ENCODE measurements at regions not wholly inside any gene's neighbourhood (a gene's known extent, or its start where the extent isn't known, plus 50 kb on each side); places are given as distances from the start of the nearest gene placed in this dataset.
"Not testable (repeated sequence)": the region's sequence is repeated elsewhere in the genome, so short reads cannot be mapped to it uniquely, and the experiment has no call there.

GRCh38 chr15:77896147-77897112 is 181.1 kb downstream of the TBC1D2B start:
- DNase-seq: not testable (repeated sequence)

GRCh38 chr15:77895742-77896141 is 181.8 kb downstream of the TBC1D2B start:
- DNase-seq: no peak

GRCh38 chr15:77895145-77895544 is 182.4 kb downstream of the TBC1D2B start:
- DNase-seq: not testable (repeated sequence)

- DNase-seq: not testable (repeated sequence)
Observed at GRCh38 chr15:77893671-77894640, 183.6 kb downstream of the TBC1D2B start.

- not testable (repeated sequence) for DNase-seq
Observed at GRCh38 chr15:77893246-77893645, 184.3 kb downstream of the TBC1D2B start.

- no peak for DNase-seq
Observed at GRCh38 chr15:77892335-77892734, 185.2 kb downstream of the TBC1D2B start.

GRCh38 chr15:77891862-77892261 is 185.6 kb downstream of the TBC1D2B start:
- not testable (repeated sequence) for DNase-seq

- DNase-seq: not testable (repeated sequence)
Observed at GRCh38 chr15:77890911-77891801, 186.4 kb downstream of the TBC1D2B start.

GRCh38 chr15:77889828-77890725 is 187.4 kb downstream of the TBC1D2B start:
- DNase-seq: not testable (repeated sequence)

GRCh38 chr15:77889009-77889806 is 188.3 kb downstream of the TBC1D2B start:
- no peak for DNase-seq

GRCh38 chr15:77887563-77888429 is 189.7 kb downstream of the TBC1D2B start:
- DNase-seq: not testable (repeated sequence)

- no peak for DNase-seq
Observed at GRCh38 chr15:77886805-77887448, 190.6 kb downstream of the TBC1D2B start.

GRCh38 chr15:77885877-77886500 is 191.5 kb downstream of the TBC1D2B start:
- DNase-seq: not testable (repeated sequence)

GRCh38 chr15:77883012-77883411 is 194.5 kb downstream of the TBC1D2B start:
- not testable (repeated sequence) for DNase-seq

- DNase-seq: no peak
Observed at GRCh38 chr15:77881950-77882349, 195.6 kb downstream of the TBC1D2B start.

GRCh38 chr15:77881535-77881934 is 196.0 kb downstream of the TBC1D2B start:
- not testable (repeated sequence) for DNase-seq

- DNase-seq: not testable (repeated sequence)
Observed at GRCh38 chr15:77879466-77879865, 198.0 kb downstream of the TBC1D2B start.
